HG03196 (cell line): ENCODE measurements at regions not wholly inside any gene's neighbourhood (a gene's known extent, or its start where the extent isn't known, plus 50 kb on each side); places are given as distances from the start of the nearest gene placed in this dataset.

Source experiments
- ATAC-seq: cut with Tn5 transposase; IDR thresholded peaks from one replicate; pipeline ENCODE4 v1.9.1; 2021; ENCODE audit not compliant: unreplicated experiment

GRCh38 chr5:126198531-126198930 lies 224.7 kb upstream of the GRAMD2B start:
- ATAC-seq: no peak

- no peak for ATAC-seq
Measured at GRCh38 chr5:126199467-126199866, 223.7 kb upstream of the GRAMD2B start.

- ATAC-seq: no peak
Measured at GRCh38 chr5:126208691-126209090, 214.5 kb upstream of the GRAMD2B start.

GRCh38 chr5:126210955-126211354 lies 212.3 kb upstream of the GRAMD2B start:
- no peak for ATAC-seq

- ATAC-seq: no peak
Measured at GRCh38 chr5:126219616-126220015, 203.6 kb upstream of the GRAMD2B start.

- no peak for ATAC-seq
Measured at GRCh38 chr5:126220725-126221124, 202.5 kb upstream of the GRAMD2B start.

- no peak for ATAC-seq
Measured at GRCh38 chr5:126228934-126229333, 194.3 kb upstream of the GRAMD2B start.

GRCh38 chr5:126233256-126233655 lies 190.0 kb upstream of the GRAMD2B start:
- ATAC-seq: no peak

GRCh38 chr5:126234563-126235195 lies 188.5 kb upstream of the GRAMD2B start:
- ATAC-seq: no peak

- no peak for ATAC-seq
Measured at GRCh38 chr5:126235628-126236027, 187.6 kb upstream of the GRAMD2B start.

- ATAC-seq: no peak
Measured at GRCh38 chr5:126236994-126237393, 186.2 kb upstream of the GRAMD2B start.

- ATAC-seq: no peak
Measured at GRCh38 chr5:126248611-126249010, 174.6 kb upstream of the GRAMD2B start.

GRCh38 chr5:126251024-126251423 lies 172.2 kb upstream of the GRAMD2B start:
- no peak for ATAC-seq

GRCh38 chr5:126253406-126253805 lies 169.8 kb upstream of the GRAMD2B start:
- ATAC-seq: no peak

- no peak for ATAC-seq
Measured at GRCh38 chr5:126263591-126264184, 159.5 kb upstream of the GRAMD2B start.

GRCh38 chr5:126265917-126266316 lies 157.3 kb upstream of the GRAMD2B start:
- no peak for ATAC-seq

- no peak for ATAC-seq
Measured at GRCh38 chr5:126267438-126267837, 155.8 kb upstream of the GRAMD2B start.

- no peak for ATAC-seq
Measured at GRCh38 chr5:126268697-126269315, 154.4 kb upstream of the GRAMD2B start.

- no peak for ATAC-seq
Measured at GRCh38 chr5:126269511-126269910, 153.7 kb upstream of the GRAMD2B start.

- no peak for ATAC-seq
Measured at GRCh38 chr5:126271141-126271540, 152.1 kb upstream of the GRAMD2B start.

- ATAC-seq: no peak
Measured at GRCh38 chr5:126274076-126274762, 149.0 kb upstream of the GRAMD2B start.

GRCh38 chr5:126274763-126275125 lies 148.5 kb upstream of the GRAMD2B start:
- no peak for ATAC-seq
